Mesothelial cell of epicardium (in vitro differentiated cells): ENCODE measurements at regions not wholly inside any gene's neighbourhood (a gene's known extent, or its start where the extent isn't known, plus 50 kb on each side); places are given as distances from the start of the nearest gene placed in this dataset.
"Not testable (repeated sequence)": the region's sequence is repeated elsewhere in the genome, so short reads cannot be mapped to it uniquely, and the experiment has no call there.

Source experiments
- DNase-seq, 2 experiments: peaks; one replicate each; pipeline ENCODE4 v3.0.0; 2021; ENCODE audit warnings: low spot score in 2 of 2; ENCODE audit not compliant: unreplicated experiment in 2 of 2
- H3K27ac Mint-ChIP-seq: 2 replicates; pipeline ENCODE4 v1.8.0; 2021; ENCODE audit warnings: mixed read lengths
- H3K27me3 Mint-ChIP-seq: 2 replicates; pipeline ENCODE4 v1.8.0; 2021; ENCODE audit warnings: low read depth, mixed read lengths
- H3K36me3 Mint-ChIP-seq: 2 replicates; pipeline ENCODE4 v1.8.0; 2021; ENCODE audit warnings: mixed read lengths
- H3K4me1 Mint-ChIP-seq: 2 replicates; pipeline ENCODE4 v1.8.0; 2021; ENCODE audit warnings: mixed read lengths
- H3K4me3 Mint-ChIP-seq: 2 replicates; pipeline ENCODE4 v1.8.0; 2021; ENCODE audit warnings: mild to moderate bottlenecking, moderate library complexity, mixed read lengths
- H3K9me3 Mint-ChIP-seq: 2 replicates; pipeline ENCODE4 v1.8.0; 2021; ENCODE audit warnings: mixed read lengths
- TF ChIP-seq, protein P1 (sequence below): fragments of 200-600 bp; sonication (generic); IDR thresholded peaks from one replicate; pipeline ENCODE4 v1.5.0; 2021; ENCODE audit warnings: antibody characterized with exemption; ENCODE audit not compliant: unreplicated experiment

DNA sequence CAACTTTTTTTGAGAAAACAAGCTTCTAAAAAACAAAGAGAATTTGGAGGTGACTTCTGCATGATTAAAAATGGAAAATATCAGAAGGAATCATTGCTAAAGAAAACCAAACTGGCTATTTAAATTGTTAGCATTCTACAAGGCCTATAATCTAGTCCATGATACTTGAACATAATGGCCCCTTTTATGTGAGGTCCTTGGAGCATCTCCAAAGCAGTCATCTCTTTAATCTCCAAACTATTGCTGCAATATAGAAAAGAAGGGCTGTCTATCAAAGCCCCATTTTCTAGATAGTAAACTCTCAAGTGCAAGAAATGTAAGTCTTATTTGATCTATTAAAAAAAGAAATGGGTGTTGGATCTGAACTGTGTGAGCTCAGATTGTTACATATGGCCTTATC is 615.1 kb downstream of the CENPC start:
- Mint-ChIP-seq H3K4me1 (peaks cover 2% of the 10 kb centered on the region), H3K9me3 (no peaks in the 10 kb centered on the region), H3K36me3 (no peaks in the 10 kb centered on the region), H3K27me3 (peaks cover 2% of the 10 kb centered on the region), H3K4me3 (no peak overlapping the region), H3K27ac (no peak overlapping the region)
- no peak for DNase-seq
- TF ChIP-seq, protein P1, sequence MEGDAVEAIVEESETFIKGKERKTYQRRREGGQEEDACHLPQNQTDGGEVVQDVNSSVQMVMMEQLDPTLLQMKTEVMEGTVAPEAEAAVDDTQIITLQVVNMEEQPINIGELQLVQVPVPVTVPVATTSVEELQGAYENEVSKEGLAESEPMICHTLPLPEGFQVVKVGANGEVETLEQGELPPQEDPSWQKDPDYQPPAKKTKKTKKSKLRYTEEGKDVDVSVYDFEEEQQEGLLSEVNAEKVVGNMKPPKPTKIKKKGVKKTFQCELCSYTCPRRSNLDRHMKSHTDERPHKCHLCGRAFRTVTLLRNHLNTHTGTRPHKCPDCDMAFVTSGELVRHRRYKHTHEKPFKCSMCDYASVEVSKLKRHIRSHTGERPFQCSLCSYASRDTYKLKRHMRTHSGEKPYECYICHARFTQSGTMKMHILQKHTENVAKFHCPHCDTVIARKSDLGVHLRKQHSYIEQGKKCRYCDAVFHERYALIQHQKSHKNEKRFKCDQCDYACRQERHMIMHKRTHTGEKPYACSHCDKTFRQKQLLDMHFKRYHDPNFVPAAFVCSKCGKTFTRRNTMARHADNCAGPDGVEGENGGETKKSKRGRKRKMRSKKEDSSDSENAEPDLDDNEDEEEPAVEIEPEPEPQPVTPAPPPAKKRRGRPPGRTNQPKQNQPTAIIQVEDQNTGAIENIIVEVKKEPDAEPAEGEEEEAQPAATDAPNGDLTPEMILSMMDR = no peak

DNA sequence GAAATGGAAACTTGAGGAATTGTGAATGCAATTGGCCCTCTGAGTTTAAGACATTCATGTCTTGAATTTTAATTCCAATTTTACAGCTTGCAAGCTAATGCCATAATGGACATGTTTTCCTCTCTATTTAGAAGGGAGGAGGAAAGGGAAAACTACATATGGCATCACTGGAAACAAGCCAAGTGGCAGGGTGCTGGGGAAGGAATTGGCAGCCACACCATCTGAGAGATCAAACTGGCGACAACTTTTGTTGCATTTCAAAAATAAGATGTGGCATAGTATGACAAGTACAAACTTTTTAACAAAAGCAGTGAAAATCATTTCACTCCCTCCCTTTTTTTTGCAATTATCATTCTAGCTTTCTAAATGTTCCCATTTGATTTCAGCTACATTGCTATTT is 615.6 kb downstream of the CENPC start:
- Mint-ChIP-seq H3K27ac (no peak overlapping the region), H3K36me3 (no peaks in the 10 kb centered on the region), H3K27me3 (peaks cover 2% of the 10 kb centered on the region), H3K4me3 (no peak overlapping the region), H3K4me1 (peaks cover 2% of the 10 kb centered on the region), H3K9me3 (no peaks in the 10 kb centered on the region)
- TF ChIP-seq, protein P1 = no peak
- no peak for DNase-seq

DNA sequence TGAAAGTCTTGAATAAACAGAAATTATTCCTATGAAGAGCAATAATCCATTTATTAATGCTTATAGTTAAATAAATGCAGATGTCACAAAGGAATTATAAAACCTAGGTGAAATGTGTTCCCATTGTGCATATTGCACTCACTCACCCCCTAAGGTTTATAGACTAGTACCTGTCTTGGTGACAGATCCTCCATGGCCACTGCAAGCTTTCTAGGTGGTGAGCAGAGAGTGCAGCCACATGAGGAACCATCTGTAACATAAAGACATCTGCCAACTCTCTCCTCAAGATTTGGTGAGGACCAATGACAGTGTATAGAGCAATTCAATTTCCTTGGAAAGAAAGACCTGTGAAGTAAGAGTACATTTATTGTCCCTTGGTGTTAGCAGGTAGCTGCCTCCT is 616.4 kb downstream of the CENPC start:
- not testable (repeated sequence) for H3K36me3 Mint-ChIP-seq

DNA sequence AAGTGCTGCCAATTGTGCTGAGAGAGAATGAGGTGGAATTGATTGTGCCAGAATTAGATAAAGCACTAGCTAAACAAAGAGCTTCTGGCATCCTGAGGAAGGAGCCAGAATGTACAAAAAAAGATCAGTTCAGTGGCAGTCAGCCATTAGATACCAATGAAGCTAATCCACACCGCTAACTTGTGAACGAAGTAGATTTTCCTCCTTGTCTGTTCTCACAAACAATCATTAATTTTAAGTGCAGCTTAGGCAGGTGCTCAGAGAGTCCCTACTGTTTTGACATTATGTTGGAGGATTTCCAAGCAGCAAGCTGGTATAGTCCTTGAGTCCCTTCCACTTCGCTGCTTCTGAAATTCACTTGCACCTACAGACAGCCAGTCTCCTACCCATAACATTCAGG is 617.4 kb downstream of the CENPC start:
- H3K36me3 Mint-ChIP-seq = no peaks in the 10 kb centered on the region
- DNase-seq = no peak
- no peak overlapping the region for H3K27ac Mint-ChIP-seq
- H3K9me3 Mint-ChIP-seq = no peaks in the 10 kb centered on the region
- H3K27me3 Mint-ChIP-seq = peaks cover 2% of the 10 kb centered on the region
- H3K4me1 Mint-ChIP-seq = peaks cover 5% of the 10 kb centered on the region
- no peak overlapping the region for H3K4me3 Mint-ChIP-seq
- TF ChIP-seq, protein P1 = no peak

More for the DNA sequence above, 616.4 kb downstream of the CENPC start:
- not testable (repeated sequence) for H3K9me3 Mint-ChIP-seq, H3K4me3 Mint-ChIP-seq, DNase-seq, H3K4me1 Mint-ChIP-seq, H3K27me3 Mint-ChIP-seq, H3K27ac Mint-ChIP-seq

DNA sequence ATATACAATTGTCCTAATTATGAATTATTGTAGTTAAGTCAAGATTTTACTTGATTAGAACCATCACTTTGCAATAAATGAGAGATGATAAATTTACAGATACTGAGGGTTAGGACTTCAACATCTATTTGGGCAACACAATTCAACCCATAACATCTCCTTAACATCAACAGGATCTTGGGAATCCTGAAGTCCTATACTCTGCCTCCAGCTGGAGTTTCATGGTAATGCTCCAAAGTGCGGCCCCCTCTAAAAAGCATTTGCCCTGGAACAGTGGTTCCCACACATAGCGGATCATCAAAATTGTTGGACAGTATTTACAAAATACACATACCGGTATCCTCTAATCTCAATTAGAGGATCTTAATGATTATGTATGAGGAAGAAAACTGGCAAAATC is 618.6 kb downstream of the CENPC start:
- peaks cover 2% of the 10 kb centered on the region for H3K27me3 Mint-ChIP-seq
- H3K4me1 Mint-ChIP-seq = peaks cover 5% of the 10 kb centered on the region
- TF ChIP-seq, protein P1 = no peak
- no peak overlapping the region for H3K4me3 Mint-ChIP-seq
- H3K27ac Mint-ChIP-seq = no peak overlapping the region
- no peaks in the 10 kb centered on the region for H3K36me3 Mint-ChIP-seq
- no peaks in the 10 kb centered on the region for H3K9me3 Mint-ChIP-seq
- no peak for DNase-seq

DNA sequence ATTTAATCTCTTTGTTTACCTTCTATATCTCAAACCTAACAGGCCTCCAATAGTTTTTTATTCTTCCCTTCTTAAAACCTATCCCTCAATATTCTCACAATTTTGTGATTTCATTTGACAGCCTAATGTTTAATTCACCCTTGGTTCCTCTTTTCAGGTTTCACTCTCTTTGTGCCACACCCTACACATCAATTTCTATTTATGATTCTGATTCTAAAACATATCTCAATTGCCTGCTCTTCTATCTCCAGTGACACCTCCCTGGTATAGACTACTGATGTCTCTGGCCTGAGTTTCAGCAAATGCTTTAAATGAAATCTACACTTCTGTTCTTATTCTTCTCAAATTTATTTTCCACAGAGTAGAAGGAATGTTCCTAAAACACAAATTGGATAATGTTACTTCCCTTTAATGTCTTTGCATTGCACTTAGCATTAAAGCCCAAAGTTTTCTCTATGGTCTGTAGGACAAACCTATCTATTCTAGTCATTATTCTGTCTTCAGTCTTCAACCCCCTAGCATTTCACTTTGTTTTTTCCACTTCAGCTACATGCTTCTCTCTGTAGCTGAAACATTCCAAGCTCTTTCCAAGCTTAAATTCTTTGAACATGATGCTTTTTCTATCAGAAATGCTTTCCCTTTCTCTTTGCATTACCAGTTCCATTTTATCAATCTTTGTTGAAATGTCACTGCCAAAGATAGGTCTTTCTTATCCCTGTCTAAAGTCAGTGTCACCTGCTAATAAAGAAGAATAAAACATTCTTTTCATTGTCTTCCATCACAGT is 622.0 kb downstream of the CENPC start:
- DNase-seq = no peak
- Mint-ChIP-seq H3K27me3 (peaks cover 2% of the 10 kb centered on the region), H3K9me3 (no peaks in the 10 kb centered on the region), H3K4me3 (no peak overlapping the region), H3K36me3 (no peaks in the 10 kb centered on the region), H3K4me1 (peaks cover 6% of the 10 kb centered on the region), H3K27ac (no peak overlapping the region)
- TF ChIP-seq, protein P1 = no peak
